ENCODE measurements at regions not wholly inside any gene's neighbourhood (a gene's known extent, or its start where the extent isn't known, plus 50 kb on each side); places are given as distances from the start of the nearest gene placed in this dataset.

- no peak for DNase-seq (ENCODE audit: low read depth, low spot score)
These were observed 395.4 kb upstream of the ITGA1 start for GRCh38 chr5:52392321-52392720.

GRCh38 chr5:52409835-52410234, 377.9 kb upstream of the ITGA1 start:
- DNase-seq (ENCODE audit: low read depth, low spot score): no peak

- DNase-seq (ENCODE audit: low read depth, low spot score): no peak
These were observed 368.4 kb upstream of the ITGA1 start for GRCh38 chr5:52419357-52419756.

DNA sequence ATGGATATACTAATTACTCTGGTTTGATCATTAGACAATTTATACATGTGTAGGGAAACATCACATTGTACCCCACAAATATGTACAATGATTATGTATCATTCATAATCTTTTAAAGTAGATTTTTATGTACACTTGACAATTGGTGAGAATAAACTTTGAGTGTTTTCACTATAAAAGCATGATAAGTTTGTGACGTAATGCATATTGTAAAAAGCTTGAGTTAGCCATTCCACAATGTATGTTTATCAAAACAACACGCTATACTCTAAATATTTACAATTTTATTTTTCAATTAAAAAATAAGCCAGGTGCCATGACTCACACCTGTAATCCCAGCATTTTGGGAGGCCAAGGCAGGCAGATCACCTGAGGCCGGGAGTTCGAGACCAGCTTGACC, 360.1 kb upstream of the ITGA1 start:
- DNase-seq (ENCODE audit: low read depth, low spot score): no peak

DNA sequence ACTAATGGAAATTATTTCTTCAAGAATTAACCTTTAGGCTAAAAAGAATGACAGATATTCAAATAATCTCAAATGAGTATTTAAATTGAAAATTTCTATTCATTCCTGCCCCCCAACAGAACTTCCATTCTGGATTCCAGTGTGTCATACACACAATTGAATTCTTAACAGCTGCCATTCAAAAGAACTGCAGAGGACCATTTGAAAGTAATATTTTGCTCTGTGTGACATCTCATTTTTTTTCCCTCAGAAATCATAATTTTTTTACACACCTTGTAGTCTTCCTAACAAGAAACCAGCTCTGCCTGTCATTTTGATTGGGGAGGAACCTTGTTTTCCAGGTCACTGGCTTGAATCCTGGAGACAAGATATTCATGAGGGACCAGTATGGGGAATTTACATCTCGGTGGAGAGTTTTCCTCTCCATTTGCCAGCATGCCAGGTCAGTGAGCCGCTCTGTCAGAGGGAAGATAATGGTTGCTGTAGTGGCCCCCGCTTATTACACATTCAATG, 358.7 kb upstream of the ITGA1 start:
- DNase-seq (ENCODE audit: low read depth, low spot score): no peak

DNA sequence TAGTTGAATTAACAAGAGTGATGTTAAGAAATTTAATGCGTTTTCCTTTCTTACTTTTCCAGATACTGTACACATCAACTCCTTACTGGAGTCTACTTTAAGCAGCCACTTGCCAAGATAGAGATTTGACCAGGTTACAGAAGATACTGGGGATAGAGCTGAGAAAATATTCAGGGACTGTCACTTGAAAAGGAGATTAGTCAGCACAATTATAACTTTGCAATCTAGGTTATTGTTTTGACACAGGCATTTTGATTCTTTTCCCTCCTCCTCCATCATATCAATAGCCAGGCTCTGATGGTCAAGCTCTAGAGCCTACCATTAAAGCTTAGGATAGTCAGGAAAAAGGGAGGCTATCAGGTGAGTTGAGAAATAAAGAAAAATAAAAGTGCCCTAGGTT, 345.9 kb upstream of the ITGA1 start:
- no peak for DNase-seq (ENCODE audit: low read depth, low spot score)

- no peak for DNase-seq (ENCODE audit: low read depth, low spot score)
These were observed 344.5 kb upstream of the ITGA1 start for GRCh38 chr5:52443187-52443586.

GRCh38 chr5:52448111-52448510, 339.6 kb upstream of the ITGA1 start:
- no peak for DNase-seq (ENCODE audit: low read depth, low spot score)

- no peak for DNase-seq (ENCODE audit: low read depth, low spot score)
These were observed 338.2 kb upstream of the ITGA1 start for GRCh38 chr5:52449516-52449915.

DNA sequence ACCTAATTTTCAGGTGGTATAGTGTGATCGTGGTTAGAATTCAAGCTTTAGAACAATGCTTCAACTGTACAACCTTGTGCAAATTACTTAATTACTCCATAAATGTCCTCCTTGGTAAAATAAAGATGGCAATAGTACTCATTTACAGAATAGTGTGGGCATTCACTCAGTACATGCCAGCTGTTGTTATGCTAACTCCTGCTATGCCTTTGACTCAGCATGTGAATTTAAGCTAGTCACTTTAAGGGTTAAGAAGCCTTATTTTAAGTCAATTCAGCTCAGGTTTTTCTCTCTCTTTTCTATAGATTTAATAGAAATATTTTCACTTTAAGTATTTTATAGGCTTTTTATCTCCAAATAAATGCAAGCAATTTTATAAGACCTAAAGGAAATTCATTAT, 335.6 kb upstream of the ITGA1 start:
- no peak for DNase-seq (ENCODE audit: low read depth, low spot score)

- DNase-seq (ENCODE audit: low read depth, low spot score): no peak
These were observed 334.5 kb upstream of the ITGA1 start for GRCh38 chr5:52453176-52453575.

- DNase-seq (ENCODE audit: low read depth, low spot score): no peak
These were observed 331.8 kb upstream of the ITGA1 start for GRCh38 chr5:52455920-52456319.

GRCh38 chr5:52457810-52458209, 329.9 kb upstream of the ITGA1 start:
- no peak for DNase-seq (ENCODE audit: low read depth, low spot score)

DNA sequence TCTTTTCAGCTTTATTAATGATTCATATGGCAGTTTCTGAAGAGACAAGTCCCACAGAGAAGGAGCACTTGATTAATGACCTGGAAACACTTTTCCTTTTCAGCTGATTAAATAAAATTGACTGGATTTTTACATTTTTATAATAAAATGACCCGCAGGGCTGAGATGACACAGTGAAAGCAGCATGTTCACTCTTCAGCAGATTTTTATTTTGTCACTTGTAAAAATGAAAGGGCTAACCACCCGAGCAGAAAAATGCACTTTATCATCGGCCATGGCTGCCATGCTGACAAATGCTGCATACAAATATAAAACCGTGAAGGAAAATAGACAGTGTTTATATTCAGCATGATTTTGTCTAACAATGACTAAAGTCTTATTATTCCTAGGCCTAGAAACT, 321.6 kb upstream of the ITGA1 start:
- DNase-seq (ENCODE audit: low read depth, low spot score): no peak

DNA sequence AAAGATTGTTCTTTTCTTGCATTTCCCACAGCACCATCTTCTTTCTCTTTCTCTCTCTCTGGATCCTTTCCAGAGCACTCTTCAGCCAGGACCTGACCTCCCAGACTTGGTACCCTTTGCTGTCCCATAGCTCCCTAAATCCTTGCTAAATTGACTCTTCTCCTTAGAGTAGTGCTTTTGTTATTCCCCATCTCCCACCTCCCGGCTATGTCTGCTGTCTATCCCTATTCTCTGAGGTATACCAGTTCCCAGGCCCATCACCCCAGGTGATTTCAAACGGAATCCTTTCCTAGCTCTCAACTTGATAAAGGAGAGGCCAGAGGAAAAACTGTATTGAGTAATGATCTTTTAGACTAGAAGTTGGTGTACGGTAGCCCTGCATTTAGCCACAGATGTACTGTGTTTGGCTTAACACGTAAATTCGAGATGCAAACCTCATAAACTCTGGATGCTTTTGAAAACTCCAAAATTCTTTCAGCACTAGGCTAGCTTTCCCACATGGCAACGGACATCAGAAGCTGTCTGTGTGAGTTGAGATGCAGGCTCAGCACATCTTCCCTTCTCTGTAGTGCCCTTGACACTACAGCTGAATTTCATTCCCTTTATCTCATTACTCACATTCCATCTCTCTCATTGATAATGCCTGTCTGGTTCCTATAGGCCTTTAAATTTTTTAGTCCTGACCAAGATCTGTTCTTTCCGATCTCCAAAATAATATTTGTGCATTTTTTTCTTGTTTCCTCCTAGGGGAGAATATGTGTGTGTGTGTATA, 320.8 kb upstream of the ITGA1 start:
- DNase-seq (ENCODE audit: low read depth, low spot score): no peak

DNA sequence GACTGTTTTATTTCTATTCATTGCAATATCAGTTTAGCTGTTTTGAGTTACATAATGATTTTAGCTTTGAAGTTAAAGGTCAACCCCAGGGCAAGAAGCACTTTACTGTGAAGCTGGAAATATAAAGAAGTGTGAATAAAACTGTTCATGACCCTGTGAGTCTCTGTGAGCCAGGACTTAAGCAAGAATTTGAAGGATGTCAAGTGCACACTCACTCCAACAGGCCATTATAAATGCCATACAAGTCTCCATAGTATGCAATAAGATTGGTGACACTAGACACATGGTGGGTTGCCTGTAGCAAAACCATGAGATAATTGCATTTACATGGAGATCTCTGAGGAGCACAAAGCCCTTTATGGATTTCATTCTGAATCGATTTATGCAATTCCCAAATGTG, 318.7 kb upstream of the ITGA1 start:
- no peak for DNase-seq (ENCODE audit: low read depth, low spot score)

DNA sequence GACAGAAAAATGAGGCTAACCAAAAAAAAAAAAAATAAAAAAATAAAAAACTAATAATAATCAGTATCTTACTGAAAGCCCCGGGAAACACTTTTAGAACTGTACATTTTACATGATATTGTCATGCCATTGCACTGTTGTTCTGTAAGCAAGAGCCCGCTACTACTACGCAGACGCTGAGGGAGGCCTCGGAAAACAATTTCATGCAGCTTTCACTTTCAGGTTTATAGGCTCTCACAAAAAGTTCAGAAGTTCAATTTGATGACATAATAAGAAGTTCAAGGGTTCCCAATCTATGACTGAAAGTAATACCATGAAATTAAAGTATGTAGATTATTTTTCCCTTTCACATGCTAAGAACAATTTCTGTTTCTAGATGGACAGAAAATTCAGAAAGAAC, 318.3 kb upstream of the ITGA1 start:
- no peak for DNase-seq (ENCODE audit: low read depth, low spot score)

- no peak for DNase-seq (ENCODE audit: low read depth, low spot score)
These were observed 317.9 kb upstream of the ITGA1 start for GRCh38 chr5:52469835-52470234.

- DNase-seq (ENCODE audit: low read depth, low spot score): no peak
These were observed 311.4 kb upstream of the ITGA1 start for GRCh38 chr5:52476346-52476745.

- DNase-seq (ENCODE audit: low read depth, low spot score): no peak
These were observed 306.5 kb upstream of the ITGA1 start for GRCh38 chr5:52481201-52481600.

DNA sequence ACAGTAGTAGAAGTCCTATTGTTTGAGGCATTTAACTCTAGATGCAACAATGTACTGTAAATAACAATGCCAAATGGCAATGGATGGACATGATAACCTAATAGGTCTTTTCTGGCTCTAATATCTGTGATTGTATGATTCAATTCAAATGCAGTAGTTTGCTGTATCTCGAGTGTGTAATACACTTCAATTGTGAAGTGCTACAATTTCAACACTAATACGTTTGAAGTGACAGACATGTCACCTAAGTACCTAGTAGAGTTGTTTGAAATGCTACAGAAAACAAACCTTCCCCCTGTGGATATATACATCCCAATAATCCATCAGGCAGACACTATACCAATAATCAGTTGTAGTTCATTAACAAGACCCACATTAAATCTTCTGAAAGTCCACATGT, 305.9 kb upstream of the ITGA1 start:
- DNase-seq (ENCODE audit: low read depth, low spot score): no peak

- no peak for DNase-seq (ENCODE audit: low read depth, low spot score)
These were observed 296.5 kb upstream of the ITGA1 start for GRCh38 chr5:52491071-52491787.

GRCh38 chr5:52491818-52492217, 295.9 kb upstream of the ITGA1 start:
- DNase-seq (ENCODE audit: low read depth, low spot score): no peak

Measured in smooth muscle cell of the brain vasculature (primary cell).